SKM-1 (cell line): ENCODE measurements at regions not wholly inside any gene's neighbourhood (a gene's known extent, or its start where the extent isn't known, plus 50 kb on each side); places are given as distances from the start of the nearest gene placed in this dataset.
"Not testable (repeated sequence)": the region's sequence is repeated elsewhere in the genome, so short reads cannot be mapped to it uniquely, and the experiment has no call there.

Experiments used
- DNase-seq: peaks from one replicate; lab custom pipeline; 2025; ENCODE audit not compliant: unreplicated experiment; lab: John Stamatoyannopoulos, UW

DNA sequence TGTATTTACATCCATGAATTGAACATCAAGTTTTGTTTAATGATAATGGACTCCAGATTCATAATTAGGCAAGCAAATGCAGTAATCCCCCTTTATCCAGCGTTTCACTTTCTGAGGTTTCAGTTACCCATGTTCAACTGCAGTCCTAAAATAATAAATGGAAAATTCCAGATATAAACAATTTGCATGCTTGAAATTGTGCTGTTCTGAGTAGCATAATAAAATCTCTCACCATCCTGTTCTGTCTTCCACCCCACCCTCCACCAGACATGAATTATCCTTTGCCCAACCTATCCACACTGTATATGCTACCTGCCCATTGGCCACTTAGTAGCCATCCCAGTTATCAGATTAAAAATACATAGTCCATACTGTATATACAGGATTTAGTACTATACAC is 224.5 kb upstream of the CHAC2 start:
- no peak for DNase-seq

DNA sequence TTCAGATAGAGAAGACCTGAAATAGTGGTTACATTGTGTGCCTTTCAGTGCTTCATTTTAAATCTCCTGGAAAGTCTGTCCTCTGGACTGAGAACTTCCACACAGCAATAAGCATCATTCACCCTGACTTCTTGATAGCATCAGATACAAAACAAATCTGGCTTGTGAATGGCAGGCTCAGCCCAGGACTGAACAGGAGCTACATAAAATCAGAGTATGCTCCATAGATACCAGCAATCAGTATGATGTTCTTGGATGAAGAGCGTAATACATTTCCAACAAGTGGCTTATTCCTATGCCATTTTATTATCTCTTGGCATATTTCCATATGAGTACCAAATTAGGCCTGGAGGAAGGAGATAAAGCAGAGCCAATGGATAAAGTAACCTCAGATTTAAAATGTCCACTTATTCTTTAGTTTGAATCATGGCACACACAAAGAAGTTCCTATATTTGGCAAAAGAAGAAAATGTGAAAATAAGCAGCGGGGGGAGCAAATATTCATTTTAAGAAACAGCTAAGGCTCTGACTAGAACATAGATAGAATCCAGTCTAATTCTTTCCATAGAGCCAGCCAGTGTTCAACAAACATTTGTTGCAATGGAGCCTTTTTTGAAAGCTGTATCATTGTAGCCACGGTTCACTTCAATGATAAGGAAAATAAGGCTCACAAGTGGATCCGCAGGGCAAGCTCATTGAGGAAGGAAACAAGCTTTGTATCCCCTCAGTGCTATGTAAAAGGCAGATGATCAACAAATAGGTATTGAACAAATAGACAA is 230.8 kb upstream of the CHAC2 start:
- no peak for DNase-seq

DNA sequence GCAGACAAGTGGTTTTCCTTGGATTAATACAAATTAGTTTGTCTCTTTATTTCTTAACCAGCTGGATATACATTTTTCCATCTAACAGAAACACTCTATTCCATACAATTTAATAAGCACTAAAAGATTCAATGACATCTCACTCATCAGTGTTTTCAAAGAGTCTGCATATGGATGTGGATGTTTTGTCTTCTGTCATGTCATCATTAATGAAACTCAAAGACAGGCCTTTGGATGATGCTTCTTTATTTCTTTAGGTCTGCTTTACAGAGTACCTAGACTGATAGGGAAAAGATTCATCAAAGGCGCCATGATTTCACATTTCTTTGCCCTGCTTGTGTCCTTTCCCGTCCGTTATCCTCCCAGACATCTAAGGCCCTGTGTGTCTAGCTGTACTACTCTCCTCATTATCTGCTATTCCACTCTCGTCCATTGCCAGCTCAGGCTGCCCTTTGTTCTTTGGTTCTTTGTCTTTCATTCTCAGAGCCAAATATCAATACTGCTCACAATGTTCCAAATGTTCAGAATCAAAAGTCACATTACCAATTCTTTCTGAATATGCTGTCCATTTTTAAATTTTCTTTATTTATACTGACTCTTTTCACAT is 232.3 kb upstream of the CHAC2 start:
- DNase-seq, result no peak

DNA sequence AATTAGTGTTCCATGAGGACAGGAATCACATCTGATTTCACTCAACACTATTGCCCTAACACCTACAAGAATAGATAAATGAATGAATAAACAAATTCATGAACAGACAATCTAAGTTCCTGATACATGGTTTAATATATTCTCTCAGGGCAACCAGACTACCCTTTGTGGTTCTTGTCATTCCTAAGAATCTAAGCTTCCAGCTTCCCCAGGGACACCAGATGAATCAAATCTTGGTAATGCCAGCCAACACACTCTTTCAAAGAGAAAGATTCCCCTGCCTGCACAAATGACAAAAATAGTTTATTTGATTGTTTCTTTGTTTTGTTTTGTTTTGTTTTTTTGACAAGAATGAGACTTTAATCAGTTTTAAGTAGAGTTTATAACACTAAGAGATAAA is 237.5 kb upstream of the CHAC2 start:
- DNase-seq, result no peak

DNA sequence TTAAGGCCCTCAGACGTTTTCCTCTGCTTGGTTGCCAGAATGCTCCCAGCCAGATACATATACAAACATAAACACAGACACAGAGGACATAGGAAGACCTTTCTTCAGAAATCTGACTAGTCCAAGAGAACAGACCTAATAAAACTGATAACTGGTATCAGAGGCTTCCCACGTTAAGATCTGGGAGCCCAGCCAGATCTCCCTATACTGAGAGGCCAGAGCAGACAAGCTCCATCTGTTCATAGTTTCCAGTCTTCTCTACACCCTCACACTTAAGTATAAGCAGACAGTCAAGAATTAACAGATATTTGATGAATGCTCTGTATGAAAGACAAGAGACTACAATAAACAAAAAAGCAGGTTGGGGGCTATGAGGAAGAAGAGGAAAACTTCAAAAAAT is 240.5 kb upstream of the CHAC2 start:
- DNase-seq, result no peak

DNA sequence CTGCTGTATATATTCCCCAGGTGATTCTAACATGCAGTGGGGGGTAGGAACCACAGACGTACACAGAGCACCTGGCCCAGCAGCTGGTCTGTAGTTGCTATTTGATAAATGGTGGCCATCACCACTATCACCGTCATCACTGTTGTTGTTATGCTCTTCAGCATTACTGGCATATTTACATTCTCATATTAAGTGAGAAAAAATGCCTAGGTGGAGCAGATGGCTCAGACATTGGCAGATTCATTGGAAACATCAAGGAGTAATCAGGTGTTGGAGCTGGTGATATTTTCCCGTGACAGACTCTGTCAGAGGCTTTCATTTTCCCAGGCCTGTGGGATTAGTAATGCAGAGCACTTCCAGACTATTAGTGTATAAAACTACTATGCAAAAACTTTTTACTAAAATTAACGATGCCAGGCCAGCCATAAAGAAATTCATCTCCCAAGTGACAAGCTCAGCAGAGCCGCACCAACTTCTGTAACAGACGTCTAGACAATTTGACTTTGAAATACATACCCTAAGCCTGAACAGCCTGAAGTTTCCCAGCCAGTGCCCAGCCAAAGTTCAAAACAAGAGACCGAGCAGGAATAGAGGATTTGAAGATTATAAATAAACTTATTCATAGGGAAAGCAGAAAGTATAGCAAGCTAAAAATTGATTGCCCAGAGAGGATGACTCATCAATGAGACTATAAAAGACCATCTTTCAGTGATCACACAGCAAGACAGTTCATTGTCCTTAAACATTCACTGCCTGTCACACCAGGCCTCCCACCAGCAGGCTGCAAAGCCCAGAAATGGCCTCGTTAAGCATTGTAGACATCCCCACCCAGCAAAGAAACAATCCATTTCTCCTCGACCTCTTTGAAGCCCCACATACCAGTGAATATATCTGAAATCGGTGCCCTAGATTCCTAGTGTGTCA is 247.4 kb upstream of the CHAC2 start:
- DNase-seq, result no peak

DNA sequence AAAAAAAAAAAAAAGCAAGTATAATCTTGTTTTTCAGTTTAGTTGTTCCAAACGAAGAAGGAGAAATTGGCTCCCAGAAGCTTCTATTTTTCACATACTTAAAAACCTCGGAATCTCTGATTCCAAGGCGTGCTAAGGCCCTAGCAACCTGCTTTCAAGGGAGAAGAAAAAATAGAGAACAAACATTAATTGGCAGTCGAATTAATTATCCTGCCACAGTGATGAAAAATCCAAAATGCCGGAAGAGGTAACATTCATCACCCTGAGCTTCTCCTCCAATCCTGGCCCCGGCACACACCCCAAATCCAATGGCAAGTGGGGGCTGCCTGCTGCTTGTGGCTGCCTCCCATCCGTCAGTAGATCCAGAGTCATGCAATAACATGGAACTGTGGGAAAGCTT is 250.2 kb upstream of the CHAC2 start:
- no peak for DNase-seq

DNA sequence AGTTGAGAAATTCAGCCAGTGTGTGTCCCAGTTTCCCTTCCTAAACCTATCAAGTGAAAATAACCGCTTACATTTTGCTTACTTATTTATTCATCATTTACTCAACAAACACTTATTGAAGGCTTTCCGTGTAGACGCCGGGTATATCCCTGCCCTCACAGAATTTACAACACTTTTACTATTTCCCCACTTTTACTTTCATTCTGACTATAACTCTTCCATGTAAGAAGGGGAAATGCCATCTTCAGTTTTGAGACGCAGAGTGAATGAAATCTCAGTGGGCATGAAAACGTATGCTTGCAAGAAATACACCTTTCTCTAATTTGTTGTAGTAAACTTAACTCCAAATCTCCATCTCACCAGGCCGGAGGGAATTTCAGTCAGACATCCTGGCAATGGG is 251.0 kb upstream of the CHAC2 start:
- DNase-seq, result no peak

DNA sequence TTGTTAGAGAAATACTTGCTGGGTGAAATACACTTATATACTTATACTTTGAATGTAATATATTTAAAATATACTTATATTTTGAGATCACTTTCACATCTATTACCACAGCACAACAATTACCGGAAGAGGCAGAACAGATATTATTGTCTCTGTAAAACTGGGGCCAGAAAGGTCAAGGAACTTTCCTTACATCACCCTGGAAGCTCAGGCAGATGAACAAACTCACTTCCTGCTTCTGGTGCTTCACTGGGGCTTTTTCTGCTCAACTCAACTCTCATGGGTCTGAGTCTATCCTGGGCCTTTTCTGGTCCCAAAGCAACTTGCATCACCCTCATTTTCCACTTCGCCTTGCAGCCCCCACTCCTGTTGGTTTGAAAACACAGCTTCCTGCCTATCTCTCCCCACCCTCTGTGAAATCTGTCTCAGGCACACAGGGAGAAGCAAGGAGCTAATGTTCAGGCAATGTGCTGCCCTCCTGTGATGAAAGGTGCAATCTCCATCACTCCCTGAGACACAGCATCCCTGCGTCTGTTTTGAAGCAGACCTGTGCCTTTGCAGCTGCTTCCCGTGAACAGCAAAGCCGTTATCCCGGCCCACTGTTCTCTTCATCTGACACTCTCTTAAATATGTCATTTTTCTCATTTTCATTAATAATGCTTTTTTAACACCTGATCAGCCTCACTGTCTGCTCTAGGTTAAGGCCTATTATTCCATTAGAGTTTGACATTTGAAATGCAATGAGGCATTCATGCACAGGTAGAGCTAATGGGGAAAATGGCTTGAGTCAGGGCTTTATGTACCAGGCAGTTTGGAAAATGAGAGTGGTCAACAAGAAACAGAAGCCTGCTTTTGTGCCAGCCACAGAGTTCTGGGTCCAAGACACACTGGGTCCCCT is 251.9 kb upstream of the CHAC2 start:
- DNase-seq, result no peak

DNA sequence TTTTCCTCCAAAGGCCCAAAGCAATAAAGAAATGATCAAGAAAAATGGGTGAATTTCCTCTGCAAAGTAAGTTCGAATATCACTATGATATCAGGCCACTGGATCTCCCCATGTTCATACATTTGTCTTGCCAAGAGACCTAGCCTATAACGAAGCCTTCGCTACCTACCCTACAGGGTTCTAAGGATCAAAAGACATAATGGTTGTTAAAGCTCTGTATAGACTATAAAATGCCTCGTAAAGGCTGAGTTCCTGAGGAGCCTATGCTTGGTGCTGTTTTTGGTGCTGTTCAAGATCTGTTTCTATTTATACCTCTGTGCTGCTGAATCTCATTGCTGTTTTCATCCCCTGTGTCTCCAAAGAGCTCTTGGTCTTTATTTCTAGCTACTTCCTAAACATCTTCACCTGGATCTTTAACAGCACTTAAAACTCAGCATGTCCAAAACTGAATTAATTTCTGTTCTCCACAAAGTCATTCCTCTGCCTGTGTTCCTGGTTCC is 254.4 kb upstream of the CHAC2 start:
- no peak for DNase-seq

DNA sequence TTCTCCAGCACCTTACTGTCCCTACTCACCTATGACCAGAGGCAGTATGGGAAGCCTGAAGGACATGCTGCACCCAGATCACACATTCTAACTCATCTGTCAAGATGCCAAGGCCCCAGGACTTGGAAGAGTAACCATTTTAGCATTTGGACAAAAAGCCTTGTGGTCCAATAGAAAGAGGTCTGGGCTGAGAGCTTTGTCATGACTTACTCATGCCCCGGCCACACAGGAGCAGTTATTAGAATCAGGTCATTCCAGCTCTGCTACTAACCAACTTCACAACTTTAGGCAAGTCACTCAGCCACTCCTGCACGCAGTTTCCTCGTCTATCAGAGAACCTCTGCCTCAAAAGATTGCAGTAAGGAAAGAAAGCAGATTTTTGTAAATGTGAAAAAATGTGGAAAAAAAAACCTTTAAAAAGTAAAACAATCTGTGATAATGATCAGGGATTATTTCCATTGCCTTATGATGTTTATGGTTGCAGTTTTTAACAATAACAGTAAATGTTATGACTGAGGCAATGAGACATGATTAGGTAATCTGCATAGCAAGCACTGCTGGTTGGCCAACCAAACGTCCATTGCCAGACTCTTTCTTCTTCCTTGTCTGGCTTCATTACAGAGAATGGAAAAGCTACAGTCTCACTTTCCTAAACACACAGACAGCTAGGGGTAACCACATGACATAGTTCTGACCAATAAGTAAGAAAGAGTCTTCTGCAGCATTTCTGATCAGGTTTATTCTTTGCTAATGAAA is 255.4 kb upstream of the CHAC2 start:
- DNase-seq, result no peak

DNA sequence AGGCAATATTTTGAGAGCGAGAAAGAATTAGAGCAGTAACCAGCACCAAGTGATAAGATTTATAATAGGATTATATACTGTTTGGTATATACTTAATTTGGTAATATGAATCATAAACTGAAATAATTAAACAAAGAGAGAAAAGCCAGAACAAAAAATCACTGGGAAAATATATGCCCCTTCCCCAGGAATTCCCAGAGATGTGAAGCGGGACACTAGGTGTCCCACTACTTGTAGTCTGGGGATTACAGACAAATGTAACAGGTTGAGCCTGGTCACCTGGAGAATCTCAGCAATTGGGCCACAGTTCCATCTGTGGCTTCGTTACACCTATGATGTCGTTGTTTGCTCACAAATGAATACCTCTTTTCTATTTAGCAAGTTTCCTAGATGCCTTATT is 256.1 kb upstream of the CHAC2 start:
- DNase-seq, result no peak

DNA sequence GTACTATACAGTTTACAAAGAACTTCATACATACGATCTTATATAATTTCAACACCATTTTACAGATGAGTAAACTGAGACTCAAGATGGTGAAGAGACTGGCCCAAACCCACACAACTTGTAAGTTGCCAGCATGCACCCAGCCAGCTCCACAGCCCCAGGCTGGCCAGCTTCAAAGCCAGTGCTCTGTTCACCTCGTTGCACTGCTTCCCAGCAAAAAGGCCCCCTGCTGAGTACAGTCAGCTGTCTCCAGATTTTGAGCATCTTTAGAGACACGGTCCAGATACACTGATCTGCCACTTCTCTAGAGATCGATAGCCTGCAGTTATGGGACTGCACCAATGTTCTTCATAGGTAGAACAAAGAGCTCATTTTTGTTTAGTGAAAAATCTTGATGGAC is 257.2 kb upstream of the CHAC2 start:
- no peak for DNase-seq

DNA sequence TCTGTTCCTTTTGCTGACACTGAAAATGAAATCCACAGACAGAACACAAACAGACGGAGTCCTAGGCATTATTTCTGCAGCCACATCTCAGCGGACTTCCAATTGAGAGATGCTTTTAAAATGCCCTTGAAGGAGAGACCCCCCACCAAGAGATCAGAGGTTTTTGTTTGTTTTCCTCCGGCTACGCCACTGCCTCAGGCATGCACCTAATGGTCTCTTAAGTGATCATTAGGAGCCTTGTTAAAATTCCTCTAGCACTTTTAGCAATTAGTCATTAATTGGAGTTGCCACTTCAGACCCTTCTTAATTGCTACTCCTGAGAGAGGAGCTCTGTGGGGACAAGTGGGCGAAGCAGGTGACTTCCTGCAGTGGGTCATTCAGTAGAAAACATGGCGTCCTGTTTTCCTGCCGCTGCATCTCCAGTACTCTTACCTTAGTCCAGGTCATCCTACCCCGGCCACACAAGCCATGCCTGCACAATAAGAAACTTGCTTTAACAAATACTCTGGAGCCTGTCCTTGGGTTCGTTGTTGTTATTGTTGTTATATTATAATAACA is 257.7 kb upstream of the CHAC2 start:
- no peak for DNase-seq

DNA sequence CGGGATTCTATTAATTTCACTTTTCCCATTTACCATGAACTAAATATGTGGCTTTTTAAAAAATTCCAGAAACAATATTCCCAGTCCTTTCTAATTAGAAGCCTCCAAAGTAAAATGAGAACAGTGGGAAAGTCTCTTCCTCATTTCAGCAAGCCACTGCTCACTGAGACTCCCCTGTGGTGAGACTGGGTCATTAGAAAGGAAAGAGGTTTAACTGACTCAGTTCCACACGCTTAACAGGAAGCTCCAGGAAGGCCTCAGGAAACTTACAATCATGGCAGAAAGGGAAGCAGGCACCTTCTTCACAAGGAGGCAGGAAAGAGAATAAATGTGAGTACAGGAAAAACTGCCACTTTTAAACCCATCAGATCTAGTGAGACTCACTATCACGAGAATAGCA is 258.9 kb upstream of the CHAC2 start:
- no peak for DNase-seq

DNA sequence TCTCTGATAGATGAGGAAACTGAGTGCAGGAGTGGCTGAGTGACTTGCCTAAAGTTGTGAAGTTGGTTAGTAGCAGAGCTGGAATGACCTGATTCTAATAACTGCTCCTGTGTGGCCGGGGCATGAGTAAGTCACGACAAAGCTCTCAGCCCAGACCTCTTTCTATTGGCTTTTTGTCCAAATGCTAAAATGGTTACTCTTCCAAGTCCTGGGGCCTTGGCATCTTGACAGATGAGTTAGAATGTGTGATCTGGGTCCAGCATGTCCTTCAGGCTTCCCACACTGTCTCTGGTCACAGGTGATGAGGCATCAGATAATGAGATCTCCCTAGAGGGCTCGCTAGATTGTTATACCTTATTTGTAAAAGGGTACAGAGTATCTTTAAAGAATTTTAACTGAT is 260.5 kb upstream of the CHAC2 start:
- not testable (repeated sequence) for DNase-seq

DNA sequence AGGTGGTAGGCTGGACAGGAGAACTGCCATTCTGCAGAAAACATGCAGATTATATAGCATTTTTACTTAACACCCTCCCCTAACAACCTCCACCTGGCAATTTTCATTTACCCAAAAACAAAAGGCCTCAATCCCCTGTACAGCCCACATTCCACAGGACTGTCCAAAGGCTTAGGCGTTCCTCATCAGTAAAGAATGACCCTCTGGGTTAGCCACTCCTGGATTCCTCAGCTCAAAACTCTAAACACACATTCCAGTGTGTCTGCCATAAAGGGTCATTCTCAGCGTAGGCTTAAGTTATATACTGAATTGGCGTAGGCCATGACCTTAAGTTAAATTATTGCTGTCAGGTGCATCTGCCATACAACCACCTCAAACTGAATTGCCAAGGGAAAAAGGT is 261.8 kb upstream of the CHAC2 start:
- DNase-seq, result no peak

DNA sequence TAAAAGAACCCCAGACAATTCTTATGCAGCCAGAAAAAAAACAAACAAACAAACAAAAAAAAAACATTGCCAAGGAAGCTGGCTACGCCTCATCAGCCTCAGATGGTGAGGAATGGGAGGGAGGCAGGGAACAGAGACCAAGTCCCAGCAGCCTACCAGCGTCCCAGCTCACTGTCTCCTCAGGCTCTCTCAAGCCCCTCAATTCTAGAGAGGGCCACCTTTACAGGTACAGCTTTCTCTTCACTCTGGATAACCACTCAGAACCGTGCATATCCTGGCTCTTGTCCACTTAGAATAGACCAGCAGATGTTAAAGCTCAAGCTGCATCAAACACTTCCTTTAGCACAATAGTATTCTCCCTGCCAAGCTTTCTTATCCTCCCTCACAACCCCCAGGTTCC is 263.1 kb upstream of the CHAC2 start:
- DNase-seq, result no peak

DNA sequence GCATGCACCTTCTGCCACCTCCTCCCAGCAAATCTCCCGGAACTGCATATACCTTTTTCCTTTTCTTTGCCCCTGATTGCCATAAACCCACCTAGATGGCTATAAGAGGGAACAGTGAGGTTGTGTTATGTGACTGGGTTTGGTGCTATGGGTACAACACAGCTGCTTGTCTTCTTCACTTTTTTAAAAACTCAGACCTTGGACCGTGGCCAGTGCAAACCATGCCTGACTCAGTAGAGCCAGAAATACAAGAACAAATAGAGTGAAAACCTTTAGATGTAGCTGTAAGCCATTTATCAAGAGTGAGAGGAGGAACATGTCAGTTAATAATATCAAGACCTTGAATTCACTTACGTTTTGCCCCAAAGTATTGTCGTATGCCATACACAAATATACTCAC is 267.4 kb upstream of the CHAC2 start:
- DNase-seq, result no peak

DNA sequence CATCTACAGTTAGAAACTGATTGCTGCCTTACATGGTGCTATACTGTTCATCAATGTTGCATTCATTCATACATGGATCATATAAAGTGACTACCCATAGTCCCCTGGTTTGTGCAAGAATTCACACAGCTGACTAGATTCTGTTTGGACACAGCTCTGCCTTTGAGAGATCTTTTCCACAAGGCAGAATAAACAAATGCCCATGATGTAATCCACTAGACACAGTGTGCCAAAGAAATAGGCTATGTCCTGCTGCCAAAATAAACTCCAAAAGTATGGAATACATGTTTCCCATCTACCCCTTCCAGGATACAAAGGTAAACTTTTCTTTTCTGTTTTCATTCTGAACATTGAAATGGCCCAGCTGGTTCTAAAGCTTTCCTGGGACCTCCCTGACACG is 269.4 kb upstream of the CHAC2 start:
- no peak for DNase-seq
